Keratinocyte (primary cell): ENCODE measurements at regions not wholly inside any gene's neighbourhood (a gene's known extent, or its start where the extent isn't known, plus 50 kb on each side); places are given as distances from the start of the nearest gene placed in this dataset.

Source experiments
- DNase-seq: peaks from one replicate; pipeline ENCODE4 v3.0.0-alpha.2; 2011; ENCODE audit warnings: low read depth, missing footprints, low spot score
- FAIRE-seq: peaks from 2 replicates; lab custom pipeline; 2011; peaks lifted over from hg19 to GRCh38; lab: Jason Lieb, UNC
- H2AFZ ChIP-seq: 2 replicates; pipeline ENCODE4 v1.6.0; 2012; ENCODE audit warnings: low read length, control low read depth, inconsistent platforms; ENCODE audit not compliant: control insufficient read depth
- H3K27ac ChIP-seq: 2 replicates; pipeline ENCODE4 v1.5.1; 2011; ENCODE audit warnings: low read length; ENCODE audit not compliant: control insufficient read depth, insufficient read depth
- H3K27me3 ChIP-seq: 3 replicates; pipeline ENCODE4 v1.6.0; 2011; ENCODE audit warnings: low read length; ENCODE audit not compliant: control insufficient read depth, insufficient read depth; ENCODE audit errors: extremely low read depth
- H3K36me3 ChIP-seq, 2 experiments: 2 replicates in 1 of 2; 3 replicates in 1 of 2; pipeline ENCODE4 v1.5.1; 2011; ENCODE audit warnings: low read length in 2 of 2, mild to moderate bottlenecking in 1 of 2; ENCODE audit not compliant: control insufficient read depth in 2 of 2, insufficient read depth in 2 of 2; ENCODE audit errors: extremely low read depth in 1 of 2
- H3K4me1 ChIP-seq: 3 replicates; pipeline ENCODE4 v1.5.1; 2011; ENCODE audit warnings: low read length; ENCODE audit not compliant: control insufficient read depth, insufficient read depth; ENCODE audit errors: extremely low read depth
- H3K4me2 ChIP-seq: 3 replicates; pipeline ENCODE4 v1.6.0; 2011; ENCODE audit warnings: low read depth, low read length; ENCODE audit not compliant: control insufficient read depth, insufficient read depth; ENCODE audit errors: extremely low read depth
- H3K4me3 ChIP-seq, 3 experiments: fragments of 200-600 bp in 1 of 3; sonication (generic) in 1 of 3; 2 replicates in 2 of 3; 3 replicates in 1 of 3; pipeline ENCODE4 v1.5.1; 2011 to 2016; ENCODE audit warnings: low read length in 3 of 3, mild to moderate bottlenecking in 3 of 3, control low read depth in 2 of 3, inconsistent platforms in 1 of 3, low read depth in 1 of 3, mixed read lengths in 1 of 3, mixed run types in 1 of 3, moderate library complexity in 1 of 3; ENCODE audit not compliant: control insufficient read depth in 2 of 3, insufficient read depth in 2 of 3; ENCODE audit errors: extremely low read depth in 1 of 3
- H3K79me2 ChIP-seq: 2 replicates; pipeline ENCODE4 v1.6.0; 2012; ENCODE audit warnings: low read length; ENCODE audit not compliant: control insufficient read depth, insufficient read depth
- H3K9ac ChIP-seq: 3 replicates; pipeline ENCODE4 v1.6.0; 2011; ENCODE audit warnings: low read length; ENCODE audit not compliant: control insufficient read depth, insufficient read depth; ENCODE audit errors: extremely low read depth
- H3K9me1 ChIP-seq: 3 replicates; pipeline ENCODE4 v1.6.0; 2011; ENCODE audit warnings: low read length; ENCODE audit not compliant: control insufficient read depth, insufficient read depth; ENCODE audit errors: extremely low read depth
- H3K9me3 ChIP-seq: 2 replicates; pipeline ENCODE4 v1.5.1; 2012; ENCODE audit warnings: low read depth, low read length; ENCODE audit not compliant: control insufficient read depth
- H4K20me1 ChIP-seq: 3 replicates; pipeline ENCODE4 v1.6.0; 2011; ENCODE audit warnings: low read length; ENCODE audit not compliant: control insufficient read depth, insufficient read depth; ENCODE audit errors: extremely low read depth
- CTCF ChIP-seq, 3 experiments: IDR thresholded peaks in 1 of 3; conservative IDR thresholded peaks in 1 of 3; optimal IDR thresholded peaks in 1 of 3; 2 replicates in 2 of 3; 3 replicates in 1 of 3; pipeline versions ENCODE3 to v1.5.1; 2011; ENCODE audit warnings: low read length in 3 of 3, mild to moderate bottlenecking in 3 of 3, moderate library complexity in 2 of 3, control low read depth in 1 of 3, inconsistent platforms in 1 of 3; ENCODE audit not compliant: insufficient read depth in 2 of 3; ENCODE audit errors: extremely low read depth in 1 of 3
- EZH2 ChIP-seq: IDR thresholded peaks from one replicate; pipeline ENCODE4 v1.6.1; 2012; ENCODE audit warnings: inconsistent platforms, mild to moderate bottlenecking, low read length, moderate library complexity
- dilution Hi-C: fragments of 300-500 bp; cut with MboI; formaldehyde crosslinking; loops from one replicate; pipeline ENCODE4 v1.7.0; 2020; ENCODE audit warnings: low sequenced_read_pairs; ENCODE audit not compliant: extremely low pct_ligation_motif_present

DNA sequence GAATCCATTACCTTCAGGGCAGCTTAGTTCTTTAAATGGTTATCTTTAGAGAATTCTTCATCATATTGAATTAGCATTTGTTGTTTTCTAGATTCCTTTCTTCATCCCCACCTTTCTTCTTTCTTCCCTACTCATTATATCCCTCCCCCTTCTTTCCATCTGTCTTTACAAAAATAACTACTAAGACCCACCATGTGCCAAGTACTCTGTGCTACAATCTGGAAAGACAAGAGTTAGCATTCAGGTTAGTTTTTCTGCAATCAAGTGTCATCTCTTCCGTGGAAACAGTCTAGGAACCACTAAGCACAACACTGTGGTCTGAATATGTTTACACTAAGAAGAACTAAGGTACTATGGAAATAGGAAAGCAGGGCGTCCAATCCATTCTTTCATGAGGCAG lies 897.4 kb upstream of the TENM4 start:
- Histone ChIP-seq H3K36me3 (no peaks in the 10 kb centered on the region), H3K9ac (no peak overlapping the region), H3K9me3 (no peaks in the 10 kb centered on the region), H2AFZ (no peak overlapping the region), H3K9me1 (no peaks in the 10 kb centered on the region), H3K79me2 (no peaks in the 10 kb centered on the region), H4K20me1 (no peaks in the 10 kb centered on the region), H3K27ac (no peak overlapping the region), H3K4me1 (no peaks in the 10 kb centered on the region), H3K4me3 (no peak overlapping the region), H3K4me2 (no peak overlapping the region), H3K27me3 (no peaks in the 10 kb centered on the region)
- DNase-seq = no peak
- dilution Hi-C loops = no loop called here
- no peak for FAIRE-seq
- TF ChIP-seq CTCF (optimal IDR thresholded peaks at IDR 0.05 in 1 of 3, IDR thresholded peaks at IDR 0.05 in 1 of 3, conservative IDR thresholded peaks at IDR 0.05 in 1 of 3; ENCODE audit: extremely low read depth in 1 of 3, insufficient read depth in 2 of 3, low read length in 3 of 3) (no peak), EZH2 (no peak)

DNA sequence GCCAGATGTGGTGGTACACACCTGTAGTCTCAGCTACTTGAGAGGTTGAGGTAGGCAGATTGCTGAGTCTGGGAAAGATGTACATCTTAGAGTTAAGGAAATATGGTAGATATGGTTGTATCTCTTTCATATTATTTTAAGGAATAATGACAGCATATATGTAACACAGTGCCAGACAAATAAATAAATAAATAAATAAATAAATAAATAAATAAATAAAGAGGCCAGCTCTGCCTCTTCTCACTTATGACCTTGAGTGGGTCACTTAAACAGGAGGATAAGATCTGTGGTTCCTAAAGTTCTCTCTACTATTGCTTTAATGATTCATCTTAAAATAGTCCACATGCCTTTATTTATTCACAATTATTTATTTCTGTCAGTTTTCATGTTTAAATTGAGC lies 890.9 kb upstream of the TENM4 start:
- H3K9me1 ChIP-seq = no peaks in the 10 kb centered on the region
- H3K9ac ChIP-seq = no peak overlapping the region
- H3K4me1 ChIP-seq = no peaks in the 10 kb centered on the region
- no peaks in the 10 kb centered on the region for H3K27me3 ChIP-seq
- H3K27ac ChIP-seq = no peak overlapping the region
- DNase-seq = no peak
- dilution Hi-C loops = no loop called here
- no peaks in the 10 kb centered on the region for H3K9me3 ChIP-seq
- no peaks in the 10 kb centered on the region for H3K79me2 ChIP-seq
- no peak overlapping the region for H2AFZ ChIP-seq
- H3K36me3 ChIP-seq = no peaks in the 10 kb centered on the region
- no peak for FAIRE-seq
- no peak overlapping the region for H3K4me2 ChIP-seq
- no peak overlapping the region for H3K4me3 ChIP-seq
- H4K20me1 ChIP-seq = no peaks in the 10 kb centered on the region
- TF ChIP-seq CTCF (optimal IDR thresholded peaks at IDR 0.05 in 1 of 3, IDR thresholded peaks at IDR 0.05 in 1 of 3, conservative IDR thresholded peaks at IDR 0.05 in 1 of 3; ENCODE audit: extremely low read depth in 1 of 3, insufficient read depth in 2 of 3, low read length in 3 of 3) (no peak), EZH2 (no peak)
